ENCODE measurements at regions not wholly inside any gene's neighbourhood (a gene's known extent, or its start where the extent isn't known, plus 50 kb on each side); places are given as distances from the start of the nearest gene placed in this dataset.

DNA sequence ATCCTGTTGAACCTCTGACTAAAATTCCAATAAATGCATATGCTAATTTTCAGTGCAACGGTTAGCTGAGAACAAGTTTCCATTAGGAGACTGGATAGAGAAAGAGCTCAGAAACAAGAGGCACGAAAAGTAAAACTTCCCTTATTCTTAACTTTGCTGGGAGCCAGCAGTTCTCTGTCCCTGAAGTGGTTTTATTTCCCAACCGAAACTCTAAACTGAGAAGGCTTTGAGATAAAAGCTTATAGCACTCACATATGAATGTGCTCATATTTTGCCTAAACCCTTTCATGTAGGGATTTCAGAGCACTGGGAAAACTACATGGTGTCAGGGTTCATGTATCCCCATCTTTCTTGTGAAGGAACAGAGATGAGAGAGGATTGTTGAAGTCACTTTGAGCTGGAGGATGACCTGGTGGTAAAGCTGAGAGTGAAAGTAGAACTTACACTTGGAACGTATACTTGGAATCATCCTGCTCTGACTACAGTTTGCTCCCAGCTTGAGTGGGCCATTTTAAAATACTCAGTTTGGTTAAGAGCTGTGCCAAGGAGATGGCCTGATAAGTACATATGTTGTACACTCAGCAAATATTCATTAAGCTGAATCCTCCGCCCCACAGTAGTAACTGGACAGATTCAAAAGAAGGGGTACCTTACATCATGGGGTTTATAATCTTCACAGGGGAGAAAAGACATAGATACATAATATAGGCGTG is 324.2 kb upstream of the CNR1 start:
- no peaks in the 10 kb centered on the region for H3K27me3 ChIP-seq (ENCODE audit: insufficient read depth, low read depth)
- no peak overlapping the region for H2AFZ ChIP-seq
- no peaks in the 10 kb centered on the region for H3K9me3 ChIP-seq (ENCODE audit: insufficient read depth, low read depth)
- H3F3A ChIP-seq (ENCODE audit: insufficient read depth, low read depth), result no peaks in the 10 kb centered on the region
- H4K20me1 ChIP-seq (ENCODE audit: insufficient read depth), result no peaks in the 10 kb centered on the region
- no peak overlapping the region for H3K4me3 ChIP-seq
- no peak for DNase-seq
- no peaks in the 10 kb centered on the region for H3K79me2 ChIP-seq (ENCODE audit: low read depth)
- TF ChIP-seq EZH2 (IDR thresholded peaks at IDR 0.05; ENCODE audit: low read depth), result no peak
- TF ChIP-seq, protein P1, sequence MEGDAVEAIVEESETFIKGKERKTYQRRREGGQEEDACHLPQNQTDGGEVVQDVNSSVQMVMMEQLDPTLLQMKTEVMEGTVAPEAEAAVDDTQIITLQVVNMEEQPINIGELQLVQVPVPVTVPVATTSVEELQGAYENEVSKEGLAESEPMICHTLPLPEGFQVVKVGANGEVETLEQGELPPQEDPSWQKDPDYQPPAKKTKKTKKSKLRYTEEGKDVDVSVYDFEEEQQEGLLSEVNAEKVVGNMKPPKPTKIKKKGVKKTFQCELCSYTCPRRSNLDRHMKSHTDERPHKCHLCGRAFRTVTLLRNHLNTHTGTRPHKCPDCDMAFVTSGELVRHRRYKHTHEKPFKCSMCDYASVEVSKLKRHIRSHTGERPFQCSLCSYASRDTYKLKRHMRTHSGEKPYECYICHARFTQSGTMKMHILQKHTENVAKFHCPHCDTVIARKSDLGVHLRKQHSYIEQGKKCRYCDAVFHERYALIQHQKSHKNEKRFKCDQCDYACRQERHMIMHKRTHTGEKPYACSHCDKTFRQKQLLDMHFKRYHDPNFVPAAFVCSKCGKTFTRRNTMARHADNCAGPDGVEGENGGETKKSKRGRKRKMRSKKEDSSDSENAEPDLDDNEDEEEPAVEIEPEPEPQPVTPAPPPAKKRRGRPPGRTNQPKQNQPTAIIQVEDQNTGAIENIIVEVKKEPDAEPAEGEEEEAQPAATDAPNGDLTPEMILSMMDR (conservative IDR thresholded peaks at IDR 0.05), result no peak
- POLR2A ChIA-PET (ENCODE audit: unreplicated experiment), result interaction anchor here (0.6 kb wide), 1 partner anchor 350 kb away, joined by 8 read pairs; no protein-coding TSS in a partner anchor
- H3K9me2 ChIP-seq (ENCODE audit: insufficient read depth), result no peaks in the 10 kb centered on the region
- no peak overlapping the region for H3K27ac ChIP-seq
- intact Hi-C loops (cut with micrococcal nuclease; ENCODE audit: unreplicated experiment), result no loop called here
- H3K36me3 ChIP-seq (ENCODE audit: low read depth), result no peaks in the 10 kb centered on the region
- no TSS peak for BruUV-seq (replicated peaks)
- CTCF ChIA-PET, result no interaction called here
- no peak overlapping the region for H3K4me2 ChIP-seq
- no peaks in the 10 kb centered on the region for H3K4me1 ChIP-seq (replicated peaks; ENCODE audit: insufficient read depth)

DNA sequence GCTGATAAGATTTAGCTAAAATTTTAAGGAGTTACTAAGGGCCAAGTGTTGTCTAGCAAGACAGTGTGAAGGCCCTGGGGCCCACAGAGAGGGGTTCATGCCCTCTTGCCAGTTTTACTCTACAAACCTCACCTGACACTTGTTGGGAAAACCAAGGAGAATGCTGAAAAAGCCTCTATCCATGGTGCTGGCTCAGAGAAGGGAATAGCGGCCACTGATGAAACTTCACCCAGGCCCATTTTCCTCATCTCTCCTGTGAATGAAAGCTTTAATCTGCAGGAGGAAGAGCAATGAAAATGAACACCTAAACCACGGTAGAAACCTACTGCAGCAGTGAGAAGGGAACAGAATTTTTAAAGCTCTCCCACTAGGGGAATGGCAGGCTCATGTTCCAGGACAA is 317.3 kb upstream of the CNR1 start:
- H2AFZ ChIP-seq, result no peak overlapping the region
- intact Hi-C loops (cut with micrococcal nuclease; ENCODE audit: unreplicated experiment), result no loop called here
- no peaks in the 10 kb centered on the region for H3F3A ChIP-seq (ENCODE audit: insufficient read depth, low read depth)
- DNase-seq, result no peak
- no peak overlapping the region for H3K4me2 ChIP-seq
- CTCF ChIA-PET, result no interaction called here
- H3K4me3 ChIP-seq, result no peak overlapping the region
- no peaks in the 10 kb centered on the region for H3K79me2 ChIP-seq (ENCODE audit: low read depth)
- H3K9me2 ChIP-seq (ENCODE audit: insufficient read depth), result no peaks in the 10 kb centered on the region
- no peak overlapping the region for H3K27ac ChIP-seq
- no peak for TF ChIP-seq EZH2 (IDR thresholded peaks at IDR 0.05; ENCODE audit: low read depth)
- TF ChIP-seq, protein P1 (conservative IDR thresholded peaks at IDR 0.05), result no peak
- H4K20me1 ChIP-seq (ENCODE audit: insufficient read depth), result no peaks in the 10 kb centered on the region
- POLR2A ChIA-PET (ENCODE audit: unreplicated experiment), result no interaction called here
- no peaks in the 10 kb centered on the region for H3K36me3 ChIP-seq (ENCODE audit: low read depth)
- no peaks in the 10 kb centered on the region for H3K9me3 ChIP-seq (ENCODE audit: insufficient read depth, low read depth)
- H3K4me1 ChIP-seq (replicated peaks; ENCODE audit: insufficient read depth), result no peaks in the 10 kb centered on the region
- no peaks in the 10 kb centered on the region for H3K27me3 ChIP-seq (ENCODE audit: insufficient read depth, low read depth)
- no TSS peak for BruUV-seq (replicated peaks)

DNA sequence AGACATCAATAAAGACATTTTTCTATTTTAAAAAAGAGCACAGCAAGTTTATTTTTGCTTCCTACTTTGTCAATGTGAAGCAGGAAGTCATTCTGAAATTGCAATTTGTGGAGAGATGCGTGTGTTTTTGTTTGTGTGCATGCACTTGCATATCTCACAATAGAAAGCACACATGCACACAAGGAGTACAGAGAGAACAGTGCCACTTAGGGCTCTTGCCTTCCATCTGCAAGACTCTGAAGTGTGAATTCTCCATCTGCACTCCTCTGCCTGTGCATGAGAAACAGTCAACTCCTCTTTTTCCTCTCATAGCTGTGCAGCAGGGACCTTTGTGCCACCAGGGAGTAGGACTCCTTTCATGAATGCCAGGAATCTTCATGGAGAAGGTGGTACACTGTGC is 316.3 kb upstream of the CNR1 start:
- no peak for TF ChIP-seq EZH2 (IDR thresholded peaks at IDR 0.05; ENCODE audit: low read depth)
- TF ChIP-seq, protein P1 (conservative IDR thresholded peaks at IDR 0.05), result no peak
- BruUV-seq (replicated peaks), result no TSS peak
- CTCF ChIA-PET, result no interaction called here

More for the DNA sequence above, 316.3 kb upstream of the CNR1 start:
- H3K27ac ChIP-seq, result no peak overlapping the region
- no peaks in the 10 kb centered on the region for H3K79me2 ChIP-seq (ENCODE audit: low read depth)
- no peak overlapping the region for H3K4me3 ChIP-seq
- no peak overlapping the region for H2AFZ ChIP-seq
- H3K9me3 ChIP-seq (ENCODE audit: insufficient read depth, low read depth), result no peaks in the 10 kb centered on the region
- no peaks in the 10 kb centered on the region for H3K9me2 ChIP-seq (ENCODE audit: insufficient read depth)
- DNase-seq, result no peak
- POLR2A ChIA-PET (ENCODE audit: unreplicated experiment), result no interaction called here
- H4K20me1 ChIP-seq (ENCODE audit: insufficient read depth), result no peaks in the 10 kb centered on the region
- intact Hi-C loops (cut with micrococcal nuclease; ENCODE audit: unreplicated experiment), result no loop called here
- H3K27me3 ChIP-seq (ENCODE audit: insufficient read depth, low read depth), result no peaks in the 10 kb centered on the region
- H3K4me1 ChIP-seq (replicated peaks; ENCODE audit: insufficient read depth), result no peaks in the 10 kb centered on the region
- H3K4me2 ChIP-seq, result no peak overlapping the region
- H3K36me3 ChIP-seq (ENCODE audit: low read depth), result no peaks in the 10 kb centered on the region
- H3F3A ChIP-seq (ENCODE audit: insufficient read depth, low read depth), result no peaks in the 10 kb centered on the region
